Occipital lobe (tissue), 1 donor: ENCODE measurements at regions not wholly inside any gene's neighbourhood (a gene's known extent, or its start where the extent isn't known, plus 50 kb on each side); places are given as distances from the start of the nearest gene placed in this dataset.
"Not testable (repeated sequence)": the region's sequence is repeated elsewhere in the genome, so short reads cannot be mapped to it uniquely, and the experiment has no call there.

Source experiments
- DNase-seq: peaks from one replicate; lab custom pipeline; 2025; lab: John Stamatoyannopoulos, UW

GRCh38 chr1:91207691-91208090 lies 185.9 kb upstream of the ZNF644 start:
- not testable (repeated sequence) for DNase-seq

DNA sequence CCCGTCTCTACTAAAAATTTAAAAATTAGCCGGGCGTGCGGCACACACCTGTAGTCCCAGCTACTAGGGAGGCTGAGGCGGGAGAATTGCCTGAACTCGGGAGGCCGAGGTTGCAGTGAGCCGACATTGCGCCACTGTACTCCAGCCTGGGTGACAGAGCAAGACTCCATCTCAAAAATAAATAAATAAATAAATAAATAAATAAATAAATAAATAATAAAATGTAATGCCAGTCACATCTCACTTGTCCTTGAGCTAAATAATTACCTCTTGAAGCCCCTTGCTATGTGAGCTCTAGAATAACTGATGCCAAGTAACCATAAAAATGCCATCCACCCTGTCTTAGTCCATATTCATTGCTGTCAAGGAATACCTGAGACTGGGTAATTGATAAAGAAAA lies 182.3 kb upstream of the ZNF644 start:
- DNase-seq = not testable (repeated sequence)

GRCh38 chr1:91201694-91202093 lies 179.9 kb upstream of the ZNF644 start:
- no peak for DNase-seq

GRCh38 chr1:91201176-91201575 lies 179.3 kb upstream of the ZNF644 start:
- no peak for DNase-seq

GRCh38 chr1:91200675-91201074 lies 178.8 kb upstream of the ZNF644 start:
- no peak for DNase-seq

GRCh38 chr1:91199988-91200387 lies 178.2 kb upstream of the ZNF644 start:
- DNase-seq = no peak

GRCh38 chr1:91190996-91191395 lies 169.2 kb upstream of the ZNF644 start:
- DNase-seq = no peak

DNA sequence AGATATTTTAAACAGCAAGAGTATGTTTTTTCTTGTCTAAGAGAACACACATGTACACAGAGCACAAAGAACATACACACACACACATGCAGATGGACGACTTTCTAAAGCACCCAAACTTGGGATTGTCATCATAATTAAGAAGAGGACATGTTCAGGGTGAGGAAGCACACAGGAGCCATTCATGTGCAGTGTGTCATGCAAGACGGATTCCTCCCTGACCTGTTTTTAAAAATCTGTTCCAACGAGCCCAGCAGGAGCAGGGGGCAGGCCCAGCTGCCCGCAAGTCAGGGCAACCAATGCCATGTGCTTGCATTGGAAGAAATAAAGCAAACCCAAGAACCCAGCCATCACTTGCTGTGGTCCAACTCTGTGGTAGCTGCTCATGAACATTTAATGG lies 167.3 kb upstream of the ZNF644 start:
- no peak for DNase-seq

GRCh38 chr1:91182807-91183206 lies 161.0 kb upstream of the ZNF644 start:
- not testable (repeated sequence) for DNase-seq

DNA sequence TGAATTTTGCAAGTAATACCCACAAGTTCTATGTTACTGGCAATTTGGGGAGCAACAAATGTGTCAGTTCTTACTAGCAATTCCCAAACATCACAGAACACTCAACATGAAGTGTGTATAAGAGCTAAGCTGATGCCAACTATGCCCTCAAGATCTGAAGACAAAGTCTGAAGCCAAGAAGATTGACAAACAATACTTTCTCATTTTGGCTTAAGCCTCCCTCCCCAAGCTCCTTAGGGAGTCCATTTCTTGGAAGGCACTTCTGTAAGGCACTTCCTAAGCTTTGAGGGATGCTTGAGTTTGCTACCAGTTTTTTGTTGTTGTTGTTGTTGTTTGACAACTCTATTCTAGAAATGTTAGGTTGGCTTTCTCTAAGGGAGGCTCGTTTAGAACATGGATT lies 154.4 kb upstream of the ZNF644 start:
- no peak for DNase-seq

- no peak for DNase-seq
These were observed 152.9 kb upstream of the ZNF644 start for GRCh38 chr1:91174734-91175133.

- no peak for DNase-seq
These were observed 151.6 kb upstream of the ZNF644 start for GRCh38 chr1:91173346-91173890.

- DNase-seq = no peak
These were observed 150.7 kb upstream of the ZNF644 start for GRCh38 chr1:91172541-91172940.

GRCh38 chr1:91171898-91172297 lies 150.1 kb upstream of the ZNF644 start:
- DNase-seq = no peak

DNA sequence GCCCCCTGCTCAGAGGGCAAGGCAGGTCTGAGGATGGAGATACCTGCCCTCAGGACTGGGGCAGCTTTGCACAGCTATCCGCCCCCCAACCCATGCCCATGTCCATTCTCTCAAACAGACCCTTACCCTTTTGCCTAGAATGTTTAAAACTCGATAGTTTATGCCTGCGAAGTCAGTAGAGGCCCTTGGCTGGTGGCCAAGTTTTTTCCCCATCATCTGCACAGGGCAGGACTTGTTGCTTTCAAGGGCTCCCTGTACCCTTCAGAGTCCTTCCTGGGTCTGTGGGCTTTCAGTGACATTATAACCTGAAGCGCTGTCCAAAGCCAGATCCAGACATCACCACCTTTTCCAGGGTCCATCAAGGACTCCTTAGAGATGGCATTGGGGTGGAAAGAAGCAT lies 148.7 kb upstream of the ZNF644 start:
- no peak for DNase-seq

- peak; percentile 11 for DNase-seq
These were observed 144.4 kb upstream of the ZNF644 start for GRCh38 chr1:91166106-91166712.

GRCh38 chr1:91165033-91165654 lies 143.3 kb upstream of the ZNF644 start:
- peak; percentile 70 for DNase-seq

- no peak for DNase-seq
These were observed 140.8 kb upstream of the ZNF644 start for GRCh38 chr1:91162613-91163012.

- DNase-seq = no peak
These were observed 139.9 kb upstream of the ZNF644 start for GRCh38 chr1:91161749-91162148.

DNA sequence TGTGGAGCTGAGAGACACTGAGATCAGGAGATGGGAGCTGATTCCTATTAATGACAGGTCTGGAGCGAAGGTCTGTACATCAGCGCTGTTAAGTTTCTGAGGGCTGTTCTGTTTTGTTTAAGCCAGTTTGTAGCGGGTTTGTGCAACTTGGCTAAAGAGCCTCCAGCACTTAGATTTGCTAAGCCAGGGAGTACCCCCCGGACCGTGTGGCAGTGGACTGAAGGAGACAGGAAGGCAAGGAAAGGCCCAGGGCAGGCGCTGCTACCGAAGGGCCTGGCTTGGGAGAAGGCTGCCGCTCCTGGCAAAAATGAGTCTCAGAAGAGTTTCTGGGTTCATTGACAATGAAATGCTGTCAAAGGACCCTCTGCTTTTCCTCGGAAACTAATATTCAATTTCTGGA lies 139.3 kb upstream of the ZNF644 start:
- no peak for DNase-seq

GRCh38 chr1:91160363-91161075 lies 138.7 kb upstream of the ZNF644 start:
- DNase-seq = no peak

DNA sequence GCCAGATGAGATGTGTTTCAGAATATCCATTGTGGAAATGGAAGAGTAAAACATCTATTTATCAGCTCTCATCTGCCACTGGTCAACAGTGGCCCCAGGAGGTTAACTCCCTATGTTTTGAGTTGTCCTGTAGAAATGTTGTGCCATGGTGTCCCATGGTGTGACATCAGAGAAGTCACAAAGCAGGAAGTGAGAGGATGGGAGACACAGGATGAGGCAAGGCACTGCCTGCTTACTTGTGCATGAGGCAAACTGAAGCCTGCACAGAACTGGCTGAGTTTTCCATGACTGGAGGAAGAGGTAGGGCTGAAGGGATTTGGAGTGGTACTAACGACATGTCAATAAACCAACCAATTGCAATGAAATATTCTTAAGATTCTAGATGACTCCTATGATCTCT lies 131.5 kb upstream of the ZNF644 start:
- no peak for DNase-seq

DNA sequence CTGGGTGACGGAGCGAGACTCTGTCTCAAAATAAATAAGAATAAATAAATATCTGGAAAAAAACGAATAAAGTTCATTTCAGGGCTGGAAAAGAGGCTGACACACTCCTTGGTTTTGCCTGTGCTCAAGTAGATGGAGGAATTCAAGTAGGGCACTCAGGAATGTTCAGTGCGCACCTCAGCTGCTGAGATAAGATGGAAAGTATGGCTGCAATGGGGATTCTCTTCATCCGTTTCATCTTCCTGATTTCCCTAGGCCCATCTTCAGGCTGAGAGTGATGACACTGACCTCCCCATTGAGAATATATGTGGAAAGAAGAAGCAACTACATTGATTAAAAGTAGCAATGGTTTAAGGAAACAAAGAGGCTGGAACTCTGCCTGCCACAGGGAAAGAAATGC lies 130.5 kb upstream of the ZNF644 start:
- no peak for DNase-seq
